H1 (cell line): ENCODE measurements at regions not wholly inside any gene's neighbourhood (a gene's known extent, or its start where the extent isn't known, plus 50 kb on each side); places are given as distances from the start of the nearest gene placed in this dataset.

Experiments
- CTCF ChIA-PET: fragments of 300-600 bp; sonication (Branson Sonifier 250); formaldehyde crosslinking; loops from one replicate; lab custom pipeline; 2021; ENCODE audit not compliant: partially characterized antibody; lab: Charles Lee
- POLR2A ChIA-PET: fragments of 300-600 bp; sonication (Branson Sonifier 250); formaldehyde crosslinking; loops from one replicate; lab custom pipeline; 2021; ENCODE audit warnings: inconsistent platforms; ENCODE audit not compliant: partially characterized antibody; lab: Charles Lee
- DNase-seq, 2 experiments: peaks; one replicate each; pipeline versions ENCODE4 v3.0.0 to v3.0.0-alpha.2; 2010 to 2022; ENCODE audit warnings: low spot score in 2 of 2, low read depth in 1 of 2, mixed read lengths in 1 of 2
- FAIRE-seq: peaks from 2 replicates; lab custom pipeline; 2011; peaks lifted over from hg19 to GRCh38; lab: Jason Lieb, UNC
- H2AFZ ChIP-seq: 2 replicates; pipeline ENCODE4 v1.8.1; 2012; ENCODE audit warnings: low read length, inconsistent platforms
- H2AK5ac ChIP-seq: 2 replicates; pipeline ENCODE4 v1.6.1; 2013; ENCODE audit warnings: low read depth, low read length
- H2BK120ac ChIP-seq: replicated peaks from 2 replicates; pipeline ENCODE3; 2013; ENCODE audit warnings: low read depth, low read length, inconsistent platforms
- H2BK12ac ChIP-seq: 2 replicates; pipeline ENCODE4 v1.6.1; 2013; ENCODE audit warnings: low read depth, low read length
- H2BK15ac ChIP-seq: 2 replicates; pipeline ENCODE4 v1.6.1; 2013; ENCODE audit warnings: low read length
- H2BK20ac ChIP-seq: 2 replicates; pipeline ENCODE4 v1.6.1; 2013; ENCODE audit warnings: low read length
- H2BK5ac ChIP-seq: 2 replicates; pipeline ENCODE4 v1.6.1; 2013; ENCODE audit warnings: low read depth, low read length
- H3K14ac ChIP-seq: 2 replicates; pipeline ENCODE4 v1.6.1; 2013; ENCODE audit warnings: inconsistent platforms; ENCODE audit not compliant: insufficient read length
- H3K18ac ChIP-seq: 2 replicates; pipeline ENCODE4 v1.6.1; 2013; ENCODE audit warnings: low read length; ENCODE audit errors: extremely low read depth
- H3K23ac ChIP-seq: 2 replicates; pipeline ENCODE4 v1.6.1; 2013; ENCODE audit warnings: inconsistent platforms; ENCODE audit not compliant: insufficient read length
- H3K23me2 ChIP-seq: 2 replicates; pipeline ENCODE4 v1.6.1; 2013; ENCODE audit warnings: low read depth, low read length
- H3K27ac ChIP-seq: 2 replicates; pipeline ENCODE4 v1.6.1; 2011; ENCODE audit warnings: low read depth, low read length, inconsistent platforms
- H3K27me3 ChIP-seq, 4 experiments: replicated peaks in 1 of 4; 1 replicate in 1 of 4; 2 replicates in 3 of 4; pipeline versions ENCODE4 v1.6.1 to v1.8.1; 2011 to 2013; ENCODE audit warnings: low read length in 3 of 4, mild to moderate bottlenecking in 3 of 4, inconsistent platforms in 2 of 4, mixed read lengths in 2 of 4, moderate library complexity in 1 of 4; ENCODE audit not compliant: control insufficient read depth in 3 of 4, insufficient read depth in 3 of 4; ENCODE audit errors: extremely low read depth in 1 of 4
- H3K36me3 ChIP-seq, 4 experiments: 2 replicates each; pipeline versions ENCODE4 v1.6.1 to v1.8.1; 2011 to 2013; ENCODE audit warnings: mild to moderate bottlenecking in 4 of 4, low read length in 3 of 4, moderate library complexity in 2 of 4, control low read depth in 1 of 4, inconsistent platforms in 1 of 4; ENCODE audit not compliant: insufficient read depth in 4 of 4, control insufficient read depth in 2 of 4
- H3K4ac ChIP-seq: replicated peaks from 2 replicates; pipeline ENCODE3; 2013; ENCODE audit warnings: low read length, low read depth, mixed read lengths, inconsistent platforms; ENCODE audit not compliant: insufficient read length
- H3K4me1 ChIP-seq, 4 experiments: replicated peaks in 1 of 4; 1 replicate in 1 of 4; 2 replicates in 3 of 4; pipeline versions ENCODE4 v1.6.1 to v1.8.1; 2011 to 2013; ENCODE audit warnings: low read length in 3 of 4, inconsistent platforms in 2 of 4, mixed read lengths in 1 of 4; ENCODE audit not compliant: insufficient read depth in 4 of 4, control insufficient read depth in 3 of 4
- H3K4me2 ChIP-seq, 2 experiments: 2 replicates each; pipeline versions ENCODE4 v1.6.1 to v1.8.1; 2011 to 2013; ENCODE audit warnings: low read depth in 2 of 2, low read length in 2 of 2, control low read depth in 1 of 2, inconsistent platforms in 1 of 2, mild to moderate bottlenecking in 1 of 2; ENCODE audit not compliant: insufficient read depth in 1 of 2
- H3K4me3 ChIP-seq, 4 experiments: fragments of 200-600, 300-600 bp in 1 of 4; sonication (generic), shearing (Covaris generic), sonication (Bioruptor Twin) in 1 of 4; 2 replicates each; pipeline versions ENCODE4 v1.5.1 to v1.8.1; 2011 to 2016; ENCODE audit warnings: low read length in 4 of 4, low read depth in 3 of 4, control low read depth in 2 of 4, inconsistent platforms in 2 of 4, mild to moderate bottlenecking in 2 of 4, mixed read lengths in 1 of 4, moderate library complexity in 1 of 4; ENCODE audit not compliant: insufficient read depth in 2 of 4; ENCODE audit errors: extremely low read depth in 1 of 4
- H3K56ac ChIP-seq: replicated peaks from 2 replicates; pipeline ENCODE3; 2013; ENCODE audit warnings: low read depth, mild to moderate bottlenecking, mixed read lengths, low read length, inconsistent platforms; ENCODE audit not compliant: insufficient read length
- H3K79me1 ChIP-seq: 2 replicates; pipeline ENCODE4 v1.6.1; 2013; ENCODE audit warnings: low read depth, low read length, control low read depth
- H3K79me2 ChIP-seq, 2 experiments: 2 replicates each; pipeline versions ENCODE4 v1.6.1 to v1.8.1; 2012 to 2013; ENCODE audit warnings: low read length in 2 of 2, mild to moderate bottlenecking in 2 of 2, inconsistent platforms in 1 of 2; ENCODE audit not compliant: insufficient read depth in 2 of 2, control insufficient read depth in 1 of 2
- H3K9ac ChIP-seq, 4 experiments: replicated peaks in 1 of 4; 1 replicate in 1 of 4; 2 replicates in 3 of 4; pipeline versions ENCODE4 v1.6.1 to v1.8.1; 2011 to 2013; ENCODE audit warnings: low read depth in 3 of 4, low read length in 3 of 4, control low read depth in 2 of 4, mild to moderate bottlenecking in 2 of 4, moderate library complexity in 2 of 4, inconsistent platforms in 1 of 4; ENCODE audit errors: extremely low read depth in 1 of 4
- H3K9me3 ChIP-seq, 2 experiments: 2 replicates each; pipeline versions ENCODE4 v1.6.1 to v1.8.1; 2012 to 2013; ENCODE audit warnings: mild to moderate bottlenecking in 2 of 2, moderate library complexity in 2 of 2, control low read depth in 1 of 2, inconsistent platforms in 1 of 2, low read depth in 1 of 2, low read length in 1 of 2, mixed read lengths in 1 of 2; ENCODE audit not compliant: insufficient read depth in 2 of 2
- H4K20me1 ChIP-seq, 2 experiments: replicated peaks in 1 of 2; 2 replicates each; pipeline versions ENCODE3 to v1.8.1; 2011 to 2013; ENCODE audit warnings: inconsistent platforms in 2 of 2, low read length in 2 of 2, mild to moderate bottlenecking in 1 of 2; ENCODE audit not compliant: insufficient read depth in 2 of 2, control insufficient read depth in 1 of 2
- H4K5ac ChIP-seq: 2 replicates; pipeline ENCODE4 v1.6.1; 2013; ENCODE audit warnings: low read length, low read depth, mixed read lengths, inconsistent platforms; ENCODE audit not compliant: insufficient read length
- H4K8ac ChIP-seq: 2 replicates; pipeline ENCODE4 v1.8.0; 2013; ENCODE audit warnings: mild to moderate bottlenecking, moderate library complexity, low read length, inconsistent platforms; ENCODE audit not compliant: insufficient read depth; ENCODE audit errors: extremely low read depth
- H4K91ac ChIP-seq: replicated peaks from 2 replicates; pipeline ENCODE3; 2013; ENCODE audit warnings: low read length, mixed read lengths, inconsistent platforms; ENCODE audit not compliant: insufficient read length
- CREB1 ChIP-seq: IDR thresholded peaks from 2 replicates; pipeline ENCODE4 v1.6.1; 2012; ENCODE audit warnings: inconsistent platforms
- HDAC6 ChIP-seq: IDR thresholded peaks from one replicate; pipeline ENCODE4 v1.7.1; 2012; ENCODE audit warnings: low read depth, mild to moderate bottlenecking, inconsistent platforms, low read length, moderate library complexity
- POLR2AphosphoS5 ChIP-seq: IDR thresholded peaks from 2 replicates; pipeline ENCODE4 v1.6.1; 2011; ENCODE audit warnings: low read depth, low read length
- RAD21 ChIP-seq, 2 experiments: IDR thresholded peaks in 1 of 2; conservative IDR thresholded peaks in 1 of 2; 2 replicates each; pipeline ENCODE4 v1.6.1; 2011; ENCODE audit warnings: low read depth in 2 of 2, low read length in 2 of 2, improper control_type of control experiment in 1 of 2, inconsistent platforms in 1 of 2, mild to moderate bottlenecking in 1 of 2, moderate library complexity in 1 of 2
- SP2 ChIP-seq: IDR thresholded peaks from 2 replicates; pipeline ENCODE4 v1.6.1; 2012; ENCODE audit warnings: mild to moderate bottlenecking, low read length, inconsistent platforms
- TCF12 ChIP-seq: IDR thresholded peaks from 2 replicates; pipeline ENCODE4 v1.6.1; 2011; ENCODE audit warnings: low read depth, mild to moderate bottlenecking, low read length
- TEAD4 ChIP-seq: IDR thresholded peaks from 2 replicates; pipeline ENCODE4 v1.6.1; 2012; ENCODE audit warnings: low read depth, low read length, inconsistent platforms, mixed read lengths
- WGBS, 2 experiments: shearing (Covaris generic) in 1 of 2; methylation state at CpG; one replicate each; pipeline versions ENCODE4 v1.1.6 to v1.1.7; 2013 to 2015; ENCODE audit warnings: low lambda C conversion rate in 2 of 2, mixed read lengths in 2 of 2, inconsistent platforms in 1 of 2, low coverage in 1 of 2, missing lambda C conversion rate in 1 of 2; ENCODE audit not compliant: insufficient replicate concordance in 2 of 2, insufficient coverage in 1 of 2, insufficient read length in 1 of 2; ENCODE audit errors: extremely low coverage in 1 of 2, missing lambda C conversion rate in 1 of 2; 5-methylcytosine and 5-hydroxymethylcytosine counted together

- no peak for TF ChIP-seq HDAC6
- no peak for TF ChIP-seq TCF12
- TF ChIP-seq POLR2AphosphoS5: no peak
- TF ChIP-seq SP2: no peak
- TF ChIP-seq CREB1: no peak
- TF ChIP-seq TEAD4: no peak
- TF ChIP-seq RAD21 (IDR thresholded peaks at IDR 0.05 in 1 of 2, conservative IDR thresholded peaks at IDR 0.05 in 1 of 2; ENCODE audit: low read depth in 2 of 2, low read length in 2 of 2): no peak
- Histone ChIP-seq H3K4me1 (no peaks in the 10 kb centered on the region), H2BK20ac (no peak overlapping the region), H3K56ac (no peak overlapping the region), H3K4me2 (no peak overlapping the region), H4K8ac (no peak overlapping the region), H3K79me2 (no peaks in the 10 kb centered on the region), H3K4me3 (no peak overlapping the region), H3K14ac (no peak overlapping the region), H2BK12ac (no peak overlapping the region), H4K20me1 (no peaks in the 10 kb centered on the region), H3K23ac (no peak overlapping the region), H2BK5ac (no peak overlapping the region), H3K9ac (no peak overlapping the region), H3K18ac (no peak overlapping the region), H2BK120ac (no peak overlapping the region), H3K79me1 (no peaks in the 10 kb centered on the region), H3K23me2 (no peaks in the 10 kb centered on the region), H3K4ac (no peak overlapping the region), H2BK15ac (no peak overlapping the region), H3K9me3 (no peaks in the 10 kb centered on the region), H3K27me3 (no peaks in the 10 kb centered on the region), H2AFZ (no peak overlapping the region), H3K36me3 (no peaks in the 10 kb centered on the region), H4K5ac (no peak overlapping the region), H3K27ac (no peak overlapping the region), H2AK5ac (no peak overlapping the region), H4K91ac (no peak overlapping the region)
- ChIA-PET CTCF (no interaction called here), POLR2A (no interaction called here)
- 83% methylated on average over 1 of the region's 1 CpG; no CpG with 5 or more reads in 1 of the 2 experiments for WGBS, 2 experiments
- FAIRE-seq: no peak
- no peak for DNase-seq
Observed at GRCh38 chr7:13188922-13189321, 501.5 kb downstream of the ARL4A start.
